ENCODE measurements at regions not wholly inside any gene's neighbourhood (a gene's known extent, or its start where the extent isn't known, plus 50 kb on each side); places are given as distances from the start of the nearest gene placed in this dataset.
A peak's percentile ranks its signal among the peaks of the same experiment; 100 is the strongest.

DNA sequence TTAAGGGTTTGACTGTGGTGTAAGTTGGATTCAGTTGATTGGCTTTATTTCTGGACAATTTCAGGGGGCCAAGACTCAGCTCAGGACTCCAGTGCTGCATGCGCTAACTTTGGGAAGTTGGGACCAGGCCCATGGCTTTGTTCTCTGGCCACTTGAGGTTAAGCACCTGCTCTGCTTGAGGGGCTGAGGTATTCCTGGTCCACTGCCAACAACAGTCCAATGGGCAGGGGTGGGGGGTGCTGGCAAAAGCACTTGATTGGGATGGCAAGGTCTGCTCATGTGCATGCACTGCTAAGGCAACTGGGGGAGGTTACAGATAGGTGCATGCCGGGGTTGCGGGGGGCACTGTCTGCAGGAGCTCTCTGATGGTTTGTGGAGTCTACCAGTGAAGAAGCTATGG, 52.6 kb upstream of the ASB17 start:
- no peak for DNase-seq

DNA sequence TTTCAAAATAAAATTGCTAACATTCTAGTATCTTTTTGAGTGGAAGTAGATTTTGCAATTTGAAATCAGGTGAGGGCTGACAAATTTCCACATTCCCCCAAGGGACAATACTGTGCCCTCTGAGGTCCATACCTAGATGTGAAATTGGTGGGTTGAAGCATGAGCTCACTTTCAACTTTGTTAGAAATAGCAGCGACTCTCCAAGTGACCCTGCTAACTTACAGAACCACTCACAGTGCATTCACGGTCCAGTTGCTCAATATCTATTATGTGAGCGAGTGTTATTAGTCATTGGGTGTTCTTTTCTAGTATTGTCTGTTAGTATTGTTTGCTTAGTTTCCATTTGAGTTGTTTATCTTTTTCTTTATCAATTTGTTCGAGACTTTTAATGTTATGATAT, 53.6 kb upstream of the ASB17 start:
- DNase-seq, result no peak

DNA sequence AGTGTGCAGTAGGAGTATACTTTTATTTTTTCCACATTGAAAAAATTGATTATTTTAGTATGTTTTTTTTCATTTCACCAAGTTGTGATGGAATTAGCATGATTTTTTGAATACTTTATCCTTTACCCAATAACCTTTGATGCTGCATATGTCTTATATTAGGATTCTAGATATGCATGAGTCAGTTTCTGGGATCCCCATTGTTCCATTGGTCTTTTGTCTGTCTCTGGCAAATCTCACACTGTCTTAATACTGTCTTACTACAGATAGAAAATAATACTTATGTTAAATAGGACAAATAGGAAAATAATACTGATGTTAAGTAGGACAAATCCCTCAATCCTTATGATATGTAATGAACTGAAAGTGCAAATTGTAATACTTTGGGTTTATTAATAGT, 54.3 kb upstream of the ASB17 start:
- DNase-seq, result no peak

- no peak for DNase-seq
Observed at GRCh38 chr1:75989121-75989520, 56.9 kb upstream of the ASB17 start.

DNA sequence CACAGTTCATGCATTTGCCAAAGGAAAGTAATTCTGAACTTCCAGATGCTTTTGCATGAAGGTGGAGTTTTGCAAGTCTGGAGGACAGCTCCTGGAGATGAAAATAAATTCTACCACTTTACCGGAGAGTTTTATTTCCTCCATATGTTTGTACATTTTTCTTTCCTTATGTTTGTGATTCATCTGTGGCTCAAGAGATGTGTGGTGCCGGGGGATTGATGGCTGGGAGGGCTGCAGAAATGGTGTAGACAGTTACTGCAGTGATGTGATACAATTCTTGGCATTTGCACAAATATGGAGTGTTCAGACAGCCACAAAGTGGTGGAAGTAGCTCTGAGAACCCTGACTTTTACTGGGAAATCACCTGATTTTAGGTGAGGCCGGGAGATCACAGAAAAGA, 58.5 kb upstream of the ASB17 start:
- DNase-seq, result no peak

DNA sequence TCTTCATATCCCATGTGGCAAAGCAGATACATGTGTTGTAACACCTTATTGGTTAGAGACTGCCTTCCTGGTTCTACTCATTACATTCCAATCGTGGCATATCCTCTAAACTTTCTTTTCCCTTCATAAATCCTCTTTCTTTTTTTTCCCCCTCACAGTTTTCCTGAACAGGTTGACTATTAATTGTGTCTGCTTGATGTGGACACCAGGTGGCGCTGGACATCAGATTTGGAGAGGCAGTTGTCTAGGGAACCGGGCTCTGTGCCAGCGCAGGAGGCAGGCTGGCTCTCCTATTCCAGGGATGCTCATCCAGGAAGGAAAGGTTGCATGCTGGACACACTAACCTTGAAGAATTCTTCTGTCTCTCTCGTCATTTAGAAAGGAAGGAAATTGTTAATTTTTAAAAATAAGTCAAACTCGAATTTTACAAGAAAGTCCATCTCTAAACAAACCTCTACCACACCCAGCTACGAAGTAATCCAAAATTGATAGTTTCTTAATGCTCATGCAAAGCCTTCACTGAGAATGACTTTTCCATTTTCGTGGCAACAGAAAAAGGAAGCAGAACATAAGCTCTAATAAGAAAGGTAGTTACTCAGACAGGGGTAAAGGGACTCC, 59.4 kb upstream of the ASB17 start:
- peak; percentile 9 to 73 for DNase-seq

GRCh38 chr1:75992312-75992711, 60.1 kb upstream of the ASB17 start:
- no peak for DNase-seq

GRCh38 chr1:75993661-75994060, 61.5 kb upstream of the ASB17 start:
- no peak for DNase-seq

DNA sequence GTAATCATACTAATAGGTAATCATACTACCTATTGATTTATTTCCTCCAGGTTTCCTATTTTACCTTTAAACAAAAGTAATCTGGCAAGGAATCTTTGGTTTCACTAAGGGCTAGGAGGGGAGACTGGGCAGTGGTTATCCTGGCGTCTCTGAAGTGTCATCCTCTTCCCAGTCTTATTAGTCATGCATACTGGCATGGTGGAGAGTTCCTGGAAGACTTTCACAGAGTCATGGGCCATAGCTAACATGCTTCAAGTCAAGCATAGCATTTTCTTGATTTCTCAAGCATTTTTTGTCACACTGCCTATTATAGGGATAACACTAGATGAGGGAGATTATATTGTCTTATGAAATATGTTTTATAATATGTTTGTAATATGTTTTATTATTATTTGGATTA, 64.0 kb upstream of the ASB17 start:
- no peak for DNase-seq

DNA sequence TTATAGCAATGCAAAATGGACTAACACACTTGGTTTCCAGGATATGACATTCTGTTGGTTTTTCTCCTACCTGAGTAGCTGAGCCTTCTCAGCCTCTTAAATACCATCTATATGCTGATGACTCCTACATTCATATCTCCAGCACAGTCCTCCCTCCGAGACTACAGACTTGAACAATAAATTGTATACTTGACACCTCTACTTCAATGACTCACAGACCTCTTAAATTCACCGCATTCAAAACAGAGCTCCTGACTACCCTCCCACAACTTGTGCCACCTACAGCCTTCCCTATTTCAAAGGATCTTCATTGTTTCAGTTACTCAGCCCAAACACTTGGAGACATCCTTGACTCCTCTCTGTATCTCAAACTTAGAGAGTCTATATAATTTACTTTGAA, 66.8 kb upstream of the ASB17 start:
- DNase-seq, result no peak

DNA sequence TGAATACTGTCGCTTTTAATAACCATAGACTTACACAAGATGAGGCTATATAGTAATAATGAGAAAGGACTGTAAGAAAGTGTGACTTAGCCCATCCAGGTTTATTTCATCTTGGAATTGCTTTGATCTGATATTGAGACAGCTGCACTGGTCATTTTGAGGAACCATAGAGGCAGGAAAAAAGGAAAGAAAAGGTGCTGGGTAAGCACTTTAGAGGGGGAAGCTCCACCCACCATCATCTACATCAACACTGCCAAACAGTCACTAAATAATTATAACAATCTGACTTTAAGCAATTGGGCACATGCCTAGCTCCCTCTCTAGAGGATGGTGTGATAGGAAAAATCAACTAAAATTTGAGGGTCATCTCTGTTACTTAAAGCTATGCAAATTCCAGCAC, 70.6 kb upstream of the ST6GALNAC3 start:
- DNase-seq, result no peak

GRCh38 chr1:76005765-76006164, 68.8 kb upstream of the ST6GALNAC3 start:
- DNase-seq, result no peak

DNA sequence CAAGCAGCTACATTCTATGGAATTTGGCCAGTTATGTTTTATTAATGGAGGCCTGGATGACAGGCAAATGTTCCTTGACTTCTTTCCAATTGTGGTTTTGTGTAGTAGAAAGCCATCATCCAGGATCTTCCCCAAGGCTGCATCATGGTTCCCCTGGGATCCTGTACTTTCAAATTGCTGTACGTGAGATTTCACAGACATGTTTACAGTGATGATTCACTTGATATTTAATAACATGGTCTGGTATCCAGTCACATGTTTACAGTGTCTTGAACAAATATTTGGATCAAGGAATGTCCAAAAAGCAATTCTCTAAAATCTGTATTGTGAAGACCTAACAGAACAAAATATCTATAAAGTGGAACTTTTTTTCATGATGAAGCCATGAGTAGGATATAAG, 68.3 kb upstream of the ST6GALNAC3 start:
- no peak for DNase-seq

- no peak for DNase-seq
Observed at GRCh38 chr1:76010802-76011201, 63.7 kb upstream of the ST6GALNAC3 start.

GRCh38 chr1:76012341-76013205, 62.0 kb upstream of the ST6GALNAC3 start:
- no peak for DNase-seq

GRCh38 chr1:76013206-76013581, 61.4 kb upstream of the ST6GALNAC3 start:
- no peak for DNase-seq

DNA sequence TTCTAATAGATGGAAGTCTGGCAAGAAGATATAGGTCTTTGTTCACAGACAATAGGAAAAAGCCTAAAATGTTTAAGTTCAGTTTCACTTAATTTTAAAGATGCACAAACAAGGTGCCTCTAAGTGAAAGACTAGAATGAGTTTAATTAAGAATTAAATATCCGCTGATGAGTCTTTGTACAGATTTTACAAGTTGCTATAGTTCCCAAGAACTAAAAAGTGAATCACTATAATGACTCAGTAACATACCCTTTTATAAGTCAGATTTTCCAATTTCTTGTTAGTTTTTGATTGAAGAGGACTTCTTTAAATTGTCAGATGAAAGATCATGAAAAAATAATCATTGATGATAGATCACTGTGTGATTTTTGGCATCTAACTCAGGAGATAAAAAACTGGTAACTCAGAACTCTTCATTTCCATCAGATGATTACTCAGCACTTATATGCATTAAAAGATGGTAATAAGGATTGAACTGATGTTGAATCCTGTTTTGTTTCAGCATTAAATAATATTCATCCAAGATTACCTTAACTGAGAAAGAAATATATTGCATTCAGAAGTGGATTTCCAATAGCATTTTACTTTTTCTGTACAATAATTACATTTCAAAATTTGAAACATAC, 59.0 kb upstream of the ST6GALNAC3 start:
- DNase-seq, result no peak

DNA sequence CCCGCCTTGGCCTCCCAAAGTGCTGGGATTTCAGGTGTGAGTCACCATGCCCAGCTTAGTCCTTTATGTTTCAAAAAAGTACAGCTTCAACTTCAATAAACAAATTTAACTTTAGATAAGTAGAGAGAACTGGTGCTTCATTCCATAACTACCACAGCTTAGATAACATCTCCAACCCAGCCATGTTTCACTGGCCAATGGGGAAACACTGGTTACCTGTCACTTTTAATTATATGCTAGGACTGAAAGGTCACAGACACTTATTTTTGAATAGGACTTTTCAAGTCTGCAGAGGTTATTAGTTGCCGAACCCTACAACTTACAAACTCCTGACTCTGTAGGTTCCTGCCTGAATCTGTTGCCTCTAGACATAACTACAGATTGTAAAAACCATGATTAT, 56.5 kb upstream of the ST6GALNAC3 start:
- DNase-seq, result no peak

- no peak for DNase-seq
Observed at GRCh38 chr1:76021846-76022245, 52.7 kb upstream of the ST6GALNAC3 start.

- no peak for DNase-seq
Observed at GRCh38 chr1:76023669-76024435, 50.7 kb upstream of the ST6GALNAC3 start.

Measured in cerebellar nuclear complex (tissue), 1 donor.